ENCODE measurements at regions not wholly inside any gene's neighbourhood (a gene's known extent, or its start where the extent isn't known, plus 50 kb on each side); places are given as distances from the start of the nearest gene placed in this dataset.

DNA sequence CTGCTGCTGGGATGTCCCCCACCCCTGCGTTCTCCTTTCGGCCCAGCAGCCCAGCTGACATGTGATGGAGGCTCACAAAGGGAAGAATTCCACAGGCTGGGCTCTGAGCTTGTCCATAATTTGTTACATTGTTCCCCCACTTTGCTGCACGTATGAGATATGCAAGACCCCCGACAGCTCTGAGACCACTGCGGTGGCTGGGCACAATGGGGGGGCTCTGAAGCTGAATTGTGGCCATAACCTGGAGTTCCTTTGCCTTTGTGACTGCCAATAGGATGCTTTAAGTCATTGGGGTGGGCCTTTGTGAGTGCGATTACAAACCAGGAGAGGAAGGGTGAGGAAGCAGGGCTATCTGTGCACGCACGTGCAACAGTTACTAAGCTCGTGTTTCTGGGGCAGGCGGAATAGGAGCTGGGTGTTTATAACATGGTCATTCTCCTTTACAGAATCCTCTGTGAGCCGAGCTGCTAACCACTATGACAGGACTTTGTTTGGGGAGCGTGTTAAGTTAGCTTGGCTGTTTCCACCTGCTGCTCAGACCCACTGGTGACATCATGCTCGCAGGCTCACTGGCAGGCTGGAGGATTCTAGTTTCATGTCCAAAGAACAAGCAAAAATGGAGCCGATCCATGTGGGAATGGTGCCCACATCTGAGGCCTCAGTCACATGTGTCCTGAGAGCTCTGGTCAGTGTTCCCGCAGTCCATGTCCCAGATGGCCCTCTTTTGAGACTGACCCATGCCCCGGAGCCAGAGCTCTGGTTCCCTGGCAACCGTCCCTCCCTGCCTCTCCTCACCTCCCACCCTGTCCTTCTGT lies 208.3 kb upstream of the SALL1 start:
- TF ChIP-seq CEBPB (IDR thresholded peaks at IDR 0.05; ENCODE audit: low read depth, low read length) (no peak), RCOR1 (IDR thresholded peaks at IDR 0.05; ENCODE audit: insufficient replicate concordance, low read length) (no peak), SMC3 (IDR thresholded peaks at IDR 0.05; ENCODE audit: low read depth, low read length) (no peak), RFX5 (IDR thresholded peaks at IDR 0.05; ENCODE audit: low read depth, low read length) (no peak), MAZ (IDR thresholded peaks at IDR 0.05; ENCODE audit: borderline replicate concordance, low read depth, low read length) (no peak), MXI1 (IDR thresholded peaks at IDR 0.05; ENCODE audit: borderline replicate concordance, low read depth, low read length) (no peak), CHD1 (IDR thresholded peaks at IDR 0.05; ENCODE audit: low read depth, low read length) (no peak), BHLHE40 (IDR thresholded peaks at IDR 0.05; ENCODE audit: low read depth, low read length) (0 out of 2 replicates have a peak, but pooled peaks have one; percentile 23), POLR2A (IDR thresholded peaks at IDR 0.05; ENCODE audit: low read depth, low read length) (no peak)
- TF ChIP-seq, protein P1, sequence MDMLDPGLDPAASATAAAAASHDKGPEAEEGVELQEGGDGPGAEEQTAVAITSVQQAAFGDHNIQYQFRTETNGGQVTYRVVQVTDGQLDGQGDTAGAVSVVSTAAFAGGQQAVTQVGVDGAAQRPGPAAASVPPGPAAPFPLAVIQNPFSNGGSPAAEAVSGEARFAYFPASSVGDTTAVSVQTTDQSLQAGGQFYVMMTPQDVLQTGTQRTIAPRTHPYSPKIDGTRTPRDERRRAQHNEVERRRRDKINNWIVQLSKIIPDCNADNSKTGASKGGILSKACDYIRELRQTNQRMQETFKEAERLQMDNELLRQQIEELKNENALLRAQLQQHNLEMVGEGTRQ (IDR thresholded peaks at IDR 0.05; ENCODE audit: low read depth, low read length), result no peak
- TF ChIP-seq, protein P2, sequence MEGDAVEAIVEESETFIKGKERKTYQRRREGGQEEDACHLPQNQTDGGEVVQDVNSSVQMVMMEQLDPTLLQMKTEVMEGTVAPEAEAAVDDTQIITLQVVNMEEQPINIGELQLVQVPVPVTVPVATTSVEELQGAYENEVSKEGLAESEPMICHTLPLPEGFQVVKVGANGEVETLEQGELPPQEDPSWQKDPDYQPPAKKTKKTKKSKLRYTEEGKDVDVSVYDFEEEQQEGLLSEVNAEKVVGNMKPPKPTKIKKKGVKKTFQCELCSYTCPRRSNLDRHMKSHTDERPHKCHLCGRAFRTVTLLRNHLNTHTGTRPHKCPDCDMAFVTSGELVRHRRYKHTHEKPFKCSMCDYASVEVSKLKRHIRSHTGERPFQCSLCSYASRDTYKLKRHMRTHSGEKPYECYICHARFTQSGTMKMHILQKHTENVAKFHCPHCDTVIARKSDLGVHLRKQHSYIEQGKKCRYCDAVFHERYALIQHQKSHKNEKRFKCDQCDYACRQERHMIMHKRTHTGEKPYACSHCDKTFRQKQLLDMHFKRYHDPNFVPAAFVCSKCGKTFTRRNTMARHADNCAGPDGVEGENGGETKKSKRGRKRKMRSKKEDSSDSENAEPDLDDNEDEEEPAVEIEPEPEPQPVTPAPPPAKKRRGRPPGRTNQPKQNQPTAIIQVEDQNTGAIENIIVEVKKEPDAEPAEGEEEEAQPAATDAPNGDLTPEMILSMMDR (conservative IDR thresholded peaks at IDR 0.05; ENCODE audit: low read depth, low read length), result no peak
- TF ChIP-seq, protein P3, sequence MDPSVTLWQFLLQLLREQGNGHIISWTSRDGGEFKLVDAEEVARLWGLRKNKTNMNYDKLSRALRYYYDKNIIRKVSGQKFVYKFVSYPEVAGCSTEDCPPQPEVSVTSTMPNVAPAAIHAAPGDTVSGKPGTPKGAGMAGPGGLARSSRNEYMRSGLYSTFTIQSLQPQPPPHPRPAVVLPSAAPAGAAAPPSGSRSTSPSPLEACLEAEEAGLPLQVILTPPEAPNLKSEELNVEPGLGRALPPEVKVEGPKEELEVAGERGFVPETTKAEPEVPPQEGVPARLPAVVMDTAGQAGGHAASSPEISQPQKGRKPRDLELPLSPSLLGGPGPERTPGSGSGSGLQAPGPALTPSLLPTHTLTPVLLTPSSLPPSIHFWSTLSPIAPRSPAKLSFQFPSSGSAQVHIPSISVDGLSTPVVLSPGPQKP (IDR thresholded peaks at IDR 0.05; ENCODE audit: borderline replicate concordance, low read depth, low read length), result no peak

Data from IMR-90 (cell line).